Panc1 (cell line): ENCODE measurements at regions not wholly inside any gene's neighbourhood (a gene's known extent, or its start where the extent isn't known, plus 50 kb on each side); places are given as distances from the start of the nearest gene placed in this dataset.

ENCODE experiments used
- ATAC-seq: fragments of 200-7000 bp; cut with Tn5 transposase; 2 replicates; pipeline ENCODE4 v1.9.1; 2020; ENCODE audit warnings: mild to moderate bottlenecking, moderate library complexity
- BruUV-seq: library from RNA; stranded (reverse); fragments of 400-500 nt; replicated peaks from 2 replicates; lab custom pipeline; 2021; lab: Mats Ljungman, UMichigan
- CTCF ChIA-PET: fragments of 300-600 bp; sonication (Branson Sonifier 250); formaldehyde crosslinking; loops from one replicate; lab custom pipeline; 2022; ENCODE audit warnings: antibody characterized with exemption; lab: Charles Lee
- POLR2A ChIA-PET: fragments of 300-600 bp; sonication (Branson Sonifier 250); formaldehyde crosslinking; loops from one replicate; lab custom pipeline; 2022; ENCODE audit warnings: antibody characterized with exemption; lab: Charles Lee
- DNase-seq: peaks from one replicate; pipeline ENCODE4 v3.0.0-alpha.2; 2010; ENCODE audit warnings: low read depth, low spot score
- H3K27ac ChIP-seq: 2 replicates; pipeline ENCODE4 v1.5.1; 2011; ENCODE audit warnings: mild to moderate bottlenecking, low read length, inconsistent platforms
- H3K27me3 ChIP-seq: fragments of 200-500 bp; sonication (Bioruptor generic); 2 replicates; pipeline ENCODE4 v1.6.0; 2014; ENCODE audit warnings: low read length, inconsistent platforms; ENCODE audit not compliant: control insufficient read depth, insufficient read depth
- H3K36me3 ChIP-seq: fragments of 200-500 bp; sonication (Bioruptor generic); 2 replicates; pipeline ENCODE4 v1.5.1; 2014; ENCODE audit warnings: inconsistent platforms, mild to moderate bottlenecking, low read length, moderate library complexity; ENCODE audit not compliant: control insufficient read depth, insufficient read depth
- H3K4me1 ChIP-seq: 2 replicates; pipeline ENCODE4 v1.5.1; 2011; ENCODE audit warnings: inconsistent platforms, mild to moderate bottlenecking, low read length, moderate library complexity; ENCODE audit not compliant: control insufficient read depth, insufficient read depth
- H3K4me3 ChIP-seq, 2 experiments: 2 replicates each; pipeline ENCODE4 v1.5.1; 2011 to 2012; ENCODE audit warnings: low read depth in 2 of 2, low read length in 2 of 2, mild to moderate bottlenecking in 2 of 2, inconsistent platforms in 1 of 2, moderate library complexity in 1 of 2
- H3K9me3 ChIP-seq: fragments of 200-500 bp; sonication (Bioruptor generic); 2 replicates; pipeline ENCODE4 v1.5.1; 2014; ENCODE audit warnings: low read depth, mild to moderate bottlenecking, inconsistent platforms, low read length, moderate library complexity; ENCODE audit not compliant: control insufficient read depth, insufficient read depth
- CTCF ChIP-seq: fragments of 450-650 bp; IDR thresholded peaks from 2 replicates; pipeline ENCODE4 v1.5.1; 2017; ENCODE audit warnings: mild to moderate bottlenecking
- POLR2AphosphoS5 ChIP-seq: IDR thresholded peaks from 2 replicates; pipeline ENCODE4 v1.6.1; 2012; ENCODE audit warnings: mild to moderate bottlenecking, low read depth, low read length, moderate library complexity
- SIN3A ChIP-seq: IDR thresholded peaks from 2 replicates; pipeline ENCODE4 v1.6.1; 2012; ENCODE audit warnings: low read depth, mild to moderate bottlenecking, low read length, moderate library complexity, borderline replicate concordance; ENCODE audit not compliant: insufficient read depth
- TCF7L2 ChIP-seq: IDR thresholded peaks from 2 replicates; pipeline ENCODE4 v1.6.1; 2011; ENCODE audit warnings: mild to moderate bottlenecking, low read depth, low read length, inconsistent platforms
- in situ Hi-C: cut with HindIII; loops from 2 replicates; pipeline ENCODE4 v1.10.0; 2016; ENCODE audit warnings: low sequenced_read_pairs, low pct_unique_long_range_greater_than_20kb
- intact Hi-C: fragments of 100-400 bp; cut with micrococcal nuclease; formaldehyde crosslinking; loops from one replicate; pipeline ENCODE4 v1.10.0; 2022; ENCODE audit not compliant: unreplicated experiment
- TF ChIP-seq, protein P1 (sequence below), 2 experiments: IDR thresholded peaks; 2 replicates each; pipeline ENCODE4 v1.6.1; 2011 to 2012; ENCODE audit warnings: low read depth in 2 of 2, control low read depth in 1 of 2, low read length in 1 of 2, mild to moderate bottlenecking in 1 of 2, moderate library complexity in 1 of 2; ENCODE audit not compliant: insufficient read depth in 1 of 2

- H3K4me1 ChIP-seq, result no peaks in the 10 kb centered on the region
- H3K36me3 ChIP-seq, result no peaks in the 10 kb centered on the region
- no peak overlapping the region for H3K4me3 ChIP-seq
- TF ChIP-seq SIN3A (no peak), POLR2AphosphoS5 (no peak), CTCF (no peak), TCF7L2 (no peak)
- TF ChIP-seq, protein P1, sequence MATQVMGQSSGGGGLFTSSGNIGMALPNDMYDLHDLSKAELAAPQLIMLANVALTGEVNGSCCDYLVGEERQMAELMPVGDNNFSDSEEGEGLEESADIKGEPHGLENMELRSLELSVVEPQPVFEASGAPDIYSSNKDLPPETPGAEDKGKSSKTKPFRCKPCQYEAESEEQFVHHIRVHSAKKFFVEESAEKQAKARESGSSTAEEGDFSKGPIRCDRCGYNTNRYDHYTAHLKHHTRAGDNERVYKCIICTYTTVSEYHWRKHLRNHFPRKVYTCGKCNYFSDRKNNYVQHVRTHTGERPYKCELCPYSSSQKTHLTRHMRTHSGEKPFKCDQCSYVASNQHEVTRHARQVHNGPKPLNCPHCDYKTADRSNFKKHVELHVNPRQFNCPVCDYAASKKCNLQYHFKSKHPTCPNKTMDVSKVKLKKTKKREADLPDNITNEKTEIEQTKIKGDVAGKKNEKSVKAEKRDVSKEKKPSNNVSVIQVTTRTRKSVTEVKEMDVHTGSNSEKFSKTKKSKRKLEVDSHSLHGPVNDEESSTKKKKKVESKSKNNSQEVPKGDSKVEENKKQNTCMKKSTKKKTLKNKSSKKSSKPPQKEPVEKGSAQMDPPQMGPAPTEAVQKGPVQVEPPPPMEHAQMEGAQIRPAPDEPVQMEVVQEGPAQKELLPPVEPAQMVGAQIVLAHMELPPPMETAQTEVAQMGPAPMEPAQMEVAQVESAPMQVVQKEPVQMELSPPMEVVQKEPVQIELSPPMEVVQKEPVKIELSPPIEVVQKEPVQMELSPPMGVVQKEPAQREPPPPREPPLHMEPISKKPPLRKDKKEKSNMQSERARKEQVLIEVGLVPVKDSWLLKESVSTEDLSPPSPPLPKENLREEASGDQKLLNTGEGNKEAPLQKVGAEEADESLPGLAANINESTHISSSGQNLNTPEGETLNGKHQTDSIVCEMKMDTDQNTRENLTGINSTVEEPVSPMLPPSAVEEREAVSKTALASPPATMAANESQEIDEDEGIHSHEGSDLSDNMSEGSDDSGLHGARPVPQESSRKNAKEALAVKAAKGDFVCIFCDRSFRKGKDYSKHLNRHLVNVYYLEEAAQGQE (IDR thresholded peaks at IDR 0.05; ENCODE audit: insufficient read depth in 1 of 2, low read depth in 2 of 2, low read length in 1 of 2), result no peak
- ATAC-seq, result no peak
- ChIA-PET CTCF (no interaction called here), POLR2A (no interaction called here)
- intact Hi-C loops (no loop called here), in situ Hi-C loops (no loop called here)
- no TSS peak for BruUV-seq
- no peaks in the 10 kb centered on the region for H3K9me3 ChIP-seq
- no peak overlapping the region for H3K27ac ChIP-seq
- DNase-seq, result no peak
- H3K27me3 ChIP-seq, result no peaks in the 10 kb centered on the region
These were observed 740.4 kb upstream of the CELF4 start for GRCh38 chr18:38305961-38306360.

- H3K27ac ChIP-seq, result no peak overlapping the region
- BruUV-seq, result no TSS peak
- H3K4me3 ChIP-seq, result no peak overlapping the region
- ChIA-PET CTCF (no interaction called here), POLR2A (no interaction called here)
- in situ Hi-C loops (no loop called here), intact Hi-C loops (no loop called here)
- DNase-seq (no peak), ATAC-seq (no peak)
- no peaks in the 10 kb centered on the region for H3K27me3 ChIP-seq
- H3K9me3 ChIP-seq, result no peaks in the 10 kb centered on the region
- no peaks in the 10 kb centered on the region for H3K4me1 ChIP-seq
- H3K36me3 ChIP-seq, result no peaks in the 10 kb centered on the region
- no peak for TF ChIP-seq CTCF
- no peak for TF ChIP-seq TCF7L2
- TF ChIP-seq, protein P1 (IDR thresholded peaks at IDR 0.05; ENCODE audit: insufficient read depth in 1 of 2, low read depth in 2 of 2, low read length in 1 of 2), result no peak
- TF ChIP-seq SIN3A, result no peak
- TF ChIP-seq POLR2AphosphoS5, result no peak
These were observed 736.0 kb upstream of the CELF4 start for GRCh38 chr18:38301621-38302020.
